GM13976 (cell line): ENCODE measurements at regions not wholly inside any gene's neighbourhood (a gene's known extent, or its start where the extent isn't known, plus 50 kb on each side); places are given as distances from the start of the nearest gene placed in this dataset.

ENCODE experiments used
- DNase-seq: peaks from one replicate; pipeline ENCODE4 v3.0.0; 2012; ENCODE audit warnings: low spot score
- in situ Hi-C: fragments of 300-500 bp; cut with MboI; formaldehyde crosslinking; loops from one replicate; pipeline ENCODE4 v1.12.0; 2022; ENCODE audit warnings: low sequenced_read_pairs, mixed read lengths, inconsistent platforms; ENCODE audit not compliant: unreplicated experiment
- TF ChIP-seq, protein P1 (sequence below): IDR thresholded peaks from 2 replicates; pipeline ENCODE4 v1.5.1; 2012; ENCODE audit warnings: borderline replicate concordance, mild to moderate bottlenecking; ENCODE audit not compliant: insufficient read depth; ENCODE audit errors: extremely low read depth, missing control alignments, control extremely low read depth

DNA sequence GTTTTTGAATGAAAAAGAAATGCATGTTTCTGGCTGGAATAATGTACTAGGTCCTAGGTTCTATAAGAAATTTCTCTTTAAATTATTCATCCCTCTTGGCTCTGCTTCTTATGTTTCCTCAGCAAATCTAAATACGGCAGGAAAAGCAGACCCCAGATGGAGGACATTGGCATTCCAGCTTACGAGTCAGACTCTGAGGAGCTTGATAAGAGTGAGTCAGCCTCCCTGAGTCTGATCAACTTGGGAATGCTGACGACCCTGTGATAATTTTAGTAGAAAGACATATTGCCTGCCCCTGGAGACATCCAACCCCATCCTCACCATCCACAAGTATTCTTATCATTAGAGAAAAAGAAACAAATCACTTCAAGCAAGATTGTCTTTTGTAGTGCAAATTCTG is 509.7 kb upstream of the MARCKS start:
- DNase-seq, result no peak
- in situ Hi-C loops, result no loop called here
- TF ChIP-seq, protein P1, sequence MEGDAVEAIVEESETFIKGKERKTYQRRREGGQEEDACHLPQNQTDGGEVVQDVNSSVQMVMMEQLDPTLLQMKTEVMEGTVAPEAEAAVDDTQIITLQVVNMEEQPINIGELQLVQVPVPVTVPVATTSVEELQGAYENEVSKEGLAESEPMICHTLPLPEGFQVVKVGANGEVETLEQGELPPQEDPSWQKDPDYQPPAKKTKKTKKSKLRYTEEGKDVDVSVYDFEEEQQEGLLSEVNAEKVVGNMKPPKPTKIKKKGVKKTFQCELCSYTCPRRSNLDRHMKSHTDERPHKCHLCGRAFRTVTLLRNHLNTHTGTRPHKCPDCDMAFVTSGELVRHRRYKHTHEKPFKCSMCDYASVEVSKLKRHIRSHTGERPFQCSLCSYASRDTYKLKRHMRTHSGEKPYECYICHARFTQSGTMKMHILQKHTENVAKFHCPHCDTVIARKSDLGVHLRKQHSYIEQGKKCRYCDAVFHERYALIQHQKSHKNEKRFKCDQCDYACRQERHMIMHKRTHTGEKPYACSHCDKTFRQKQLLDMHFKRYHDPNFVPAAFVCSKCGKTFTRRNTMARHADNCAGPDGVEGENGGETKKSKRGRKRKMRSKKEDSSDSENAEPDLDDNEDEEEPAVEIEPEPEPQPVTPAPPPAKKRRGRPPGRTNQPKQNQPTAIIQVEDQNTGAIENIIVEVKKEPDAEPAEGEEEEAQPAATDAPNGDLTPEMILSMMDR, result no peak

DNA sequence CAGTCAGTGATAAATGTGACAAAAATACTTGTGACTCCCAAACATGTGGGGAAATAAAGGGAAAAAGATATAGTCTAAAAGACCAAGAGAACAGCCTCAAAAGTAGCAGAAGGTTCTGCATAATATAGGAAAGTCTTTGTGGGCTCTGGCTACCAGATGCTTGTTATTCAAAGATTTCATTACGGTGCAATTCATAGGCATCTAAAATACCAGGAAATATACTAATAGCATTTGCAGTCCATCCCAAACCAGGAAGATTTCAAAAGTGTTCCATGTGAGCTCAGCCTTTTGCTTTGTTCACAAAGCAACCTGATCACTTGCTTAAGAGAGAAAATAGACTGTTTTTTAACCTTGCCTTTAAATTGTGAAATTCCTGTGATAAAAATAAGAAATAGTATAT is 506.7 kb upstream of the MARCKS start:
- DNase-seq, result no peak
- TF ChIP-seq, protein P1, result no peak
- in situ Hi-C loops, result no loop called here

DNA sequence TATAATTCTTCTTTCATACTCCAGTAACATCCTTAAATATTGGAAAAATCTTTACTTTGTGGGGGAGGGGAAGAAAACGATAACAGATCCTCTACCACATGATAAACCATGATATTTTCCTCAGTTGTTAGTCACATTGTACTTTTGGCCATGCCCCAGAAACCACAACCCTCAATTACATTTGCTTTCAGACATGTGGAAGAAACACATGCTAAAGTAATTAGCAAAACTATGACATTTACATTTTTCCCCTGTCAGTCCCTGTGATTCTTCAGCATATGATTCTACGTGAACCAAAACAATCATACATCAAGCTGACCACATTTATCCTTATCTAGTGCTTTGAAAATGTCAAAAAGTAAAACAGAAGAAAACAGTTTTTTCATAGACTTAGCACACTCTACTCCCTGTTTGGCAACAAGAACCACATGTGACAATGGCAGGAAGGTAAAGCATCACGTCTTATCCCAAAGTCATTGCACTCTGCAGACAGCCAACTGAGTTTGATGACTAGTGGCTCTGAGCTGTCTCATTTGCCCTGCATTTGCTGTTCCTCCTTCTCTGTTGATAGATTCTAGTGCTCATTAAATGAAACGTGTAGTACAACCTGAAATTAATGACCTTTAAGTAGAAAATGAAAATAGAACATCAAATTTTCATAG is 505.8 kb upstream of the MARCKS start:
- DNase-seq, result no peak
- in situ Hi-C loops, result no loop called here
- TF ChIP-seq, protein P1, result no peak

DNA sequence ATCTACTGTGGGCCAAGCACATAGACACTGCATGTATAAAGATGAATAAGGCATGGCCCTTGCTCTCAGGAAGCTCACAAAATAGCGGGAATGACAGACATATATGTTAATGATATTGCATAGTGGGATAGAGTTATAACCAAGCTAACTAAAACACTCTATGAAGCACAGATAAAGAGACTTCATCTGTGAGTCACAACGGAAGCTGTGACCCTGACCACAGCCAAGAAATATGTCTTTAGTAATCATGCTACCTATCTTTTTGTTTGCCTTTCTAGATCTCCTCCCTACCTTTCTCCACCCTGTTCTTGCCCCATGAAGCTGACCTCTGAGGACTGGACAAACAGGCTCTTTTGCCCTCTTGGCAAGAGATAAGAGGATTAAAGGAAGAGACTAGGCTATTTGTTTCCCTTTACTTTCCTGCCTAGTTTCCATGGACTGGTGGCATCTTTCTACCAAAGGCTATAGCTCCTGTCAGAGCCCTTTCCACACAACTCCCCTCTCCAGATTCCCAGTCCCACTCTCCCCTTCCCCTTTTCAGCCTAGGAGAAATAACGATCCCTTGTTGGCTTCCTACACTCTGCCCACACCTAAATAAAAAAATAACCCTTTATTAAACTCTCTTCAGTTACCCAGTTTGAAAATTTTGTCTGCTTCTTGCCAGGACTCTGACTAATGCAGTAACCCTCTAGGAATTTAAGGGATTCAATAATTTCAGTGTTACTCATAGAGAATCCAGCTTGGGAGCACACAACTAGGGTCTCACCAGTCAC is 504.9 kb upstream of the MARCKS start:
- in situ Hi-C loops, result no loop called here
- no peak for DNase-seq
- TF ChIP-seq, protein P1, result no peak

DNA sequence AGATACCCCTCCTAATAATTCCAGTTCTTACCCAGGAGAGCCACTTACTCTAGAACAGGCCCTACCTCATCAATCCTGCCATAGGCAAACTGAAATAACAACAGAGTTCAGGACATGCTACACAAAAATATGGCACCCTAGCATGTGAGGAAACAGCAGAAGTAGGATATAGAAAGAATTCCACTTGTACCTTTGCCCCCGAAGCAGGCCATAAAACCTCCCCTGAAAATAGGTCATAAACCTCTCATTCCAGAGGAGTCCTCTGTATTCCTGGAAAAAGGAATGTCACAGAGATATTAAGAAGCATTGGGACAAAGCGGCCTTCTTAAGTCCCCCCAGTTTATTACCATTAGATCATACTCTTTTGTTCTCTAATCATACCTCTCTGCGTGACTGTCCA is 504.3 kb upstream of the MARCKS start:
- no peak for DNase-seq
- TF ChIP-seq, protein P1, result no peak
- in situ Hi-C loops, result no loop called here

DNA sequence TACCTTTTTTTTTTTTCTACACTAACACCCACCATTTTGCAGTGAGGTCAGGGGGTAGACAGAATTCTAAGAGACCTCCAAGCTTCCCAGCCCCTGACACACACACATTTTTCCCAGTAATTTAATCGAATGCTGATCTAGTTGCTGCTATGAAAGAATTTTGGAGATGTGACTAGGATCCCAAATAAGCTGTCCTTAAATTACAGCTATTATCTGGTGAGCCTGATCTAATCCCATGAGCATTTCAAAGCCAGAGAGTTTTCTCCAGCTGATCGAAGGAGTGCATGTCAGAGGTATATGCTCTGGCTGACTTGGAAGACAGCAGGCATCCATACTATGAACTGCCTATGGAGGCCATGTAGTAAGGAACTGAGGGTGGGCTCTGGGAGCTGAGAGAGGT is 503.8 kb upstream of the MARCKS start:
- in situ Hi-C loops, result no loop called here
- TF ChIP-seq, protein P1, result no peak
- no peak for DNase-seq
